ENCODE measurements at regions not wholly inside any gene's neighbourhood (a gene's known extent, or its start where the extent isn't known, plus 50 kb on each side); places are given as distances from the start of the nearest gene placed in this dataset.

DNA sequence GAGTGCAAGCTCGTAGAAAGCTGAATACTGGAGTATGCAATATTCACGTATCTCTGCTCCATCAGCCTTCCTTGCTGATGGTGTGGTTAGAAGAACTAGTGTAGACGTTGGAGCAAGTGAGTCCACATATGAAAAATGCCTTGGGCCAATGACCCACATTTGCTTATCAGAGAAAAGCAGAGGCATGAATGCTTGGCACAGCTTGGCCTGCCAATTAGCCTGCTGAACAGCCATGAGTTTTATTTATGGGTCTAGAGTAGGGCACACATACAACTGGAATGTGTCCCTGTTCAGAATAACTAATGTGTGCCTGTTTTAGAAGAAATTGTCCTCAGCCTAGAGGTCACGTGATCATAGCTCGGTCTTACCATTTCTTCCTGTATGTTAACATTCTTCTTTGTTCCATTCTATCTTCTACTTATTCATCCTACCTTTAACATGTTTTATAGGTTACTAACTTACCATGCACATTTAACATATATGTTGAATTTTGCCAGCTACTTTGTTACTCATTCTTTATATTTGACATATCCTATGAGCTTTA lies 432.7 kb upstream of the AADAT start:
- intact Hi-C loops (cut with DNase I): no loop called here
- no peaks in the 10 kb centered on the region for H3K9me3 ChIP-seq
- H3K4me1 ChIP-seq: no peaks in the 10 kb centered on the region
- no peaks in the 10 kb centered on the region for H3K27me3 ChIP-seq
- no peak overlapping the region for H3K27ac ChIP-seq
- no peak for ATAC-seq
- TF ChIP-seq, protein P1, sequence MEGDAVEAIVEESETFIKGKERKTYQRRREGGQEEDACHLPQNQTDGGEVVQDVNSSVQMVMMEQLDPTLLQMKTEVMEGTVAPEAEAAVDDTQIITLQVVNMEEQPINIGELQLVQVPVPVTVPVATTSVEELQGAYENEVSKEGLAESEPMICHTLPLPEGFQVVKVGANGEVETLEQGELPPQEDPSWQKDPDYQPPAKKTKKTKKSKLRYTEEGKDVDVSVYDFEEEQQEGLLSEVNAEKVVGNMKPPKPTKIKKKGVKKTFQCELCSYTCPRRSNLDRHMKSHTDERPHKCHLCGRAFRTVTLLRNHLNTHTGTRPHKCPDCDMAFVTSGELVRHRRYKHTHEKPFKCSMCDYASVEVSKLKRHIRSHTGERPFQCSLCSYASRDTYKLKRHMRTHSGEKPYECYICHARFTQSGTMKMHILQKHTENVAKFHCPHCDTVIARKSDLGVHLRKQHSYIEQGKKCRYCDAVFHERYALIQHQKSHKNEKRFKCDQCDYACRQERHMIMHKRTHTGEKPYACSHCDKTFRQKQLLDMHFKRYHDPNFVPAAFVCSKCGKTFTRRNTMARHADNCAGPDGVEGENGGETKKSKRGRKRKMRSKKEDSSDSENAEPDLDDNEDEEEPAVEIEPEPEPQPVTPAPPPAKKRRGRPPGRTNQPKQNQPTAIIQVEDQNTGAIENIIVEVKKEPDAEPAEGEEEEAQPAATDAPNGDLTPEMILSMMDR (IDR thresholded peaks at IDR 0.05): no peak
- TF ChIP-seq POLR2A (IDR thresholded peaks at IDR 0.05): no peak
- DNase-seq: no peak
- no peaks in the 10 kb centered on the region for H3K36me3 ChIP-seq
- 61% methylated on average over 5 of the region's 5 CpGs for WGBS (ENCODE audit: insufficient coverage, low coverage, low lambda C conversion rate, missing lambda C conversion rate)
- H3K4me3 ChIP-seq: no peak overlapping the region

GRCh38 chr4:170497689-170498088 lies 407.9 kb upstream of the AADAT start:
- H3K36me3 ChIP-seq: no peaks in the 10 kb centered on the region
- H3K4me3 ChIP-seq: no peak overlapping the region
- H3K27me3 ChIP-seq: no peaks in the 10 kb centered on the region
- ATAC-seq: no peak
- DNase-seq: no peak
- TF ChIP-seq POLR2A (IDR thresholded peaks at IDR 0.05): no peak
- TF ChIP-seq, protein P1 (IDR thresholded peaks at IDR 0.05): no peak
- H3K9me3 ChIP-seq: no peaks in the 10 kb centered on the region
- 38% methylated on average over 1 of the region's 1 CpG for WGBS (ENCODE audit: insufficient coverage, low coverage, low lambda C conversion rate, missing lambda C conversion rate)
- intact Hi-C loops (cut with DNase I): no loop called here
- H3K4me1 ChIP-seq: no peaks in the 10 kb centered on the region
- no peak overlapping the region for H3K27ac ChIP-seq

DNA sequence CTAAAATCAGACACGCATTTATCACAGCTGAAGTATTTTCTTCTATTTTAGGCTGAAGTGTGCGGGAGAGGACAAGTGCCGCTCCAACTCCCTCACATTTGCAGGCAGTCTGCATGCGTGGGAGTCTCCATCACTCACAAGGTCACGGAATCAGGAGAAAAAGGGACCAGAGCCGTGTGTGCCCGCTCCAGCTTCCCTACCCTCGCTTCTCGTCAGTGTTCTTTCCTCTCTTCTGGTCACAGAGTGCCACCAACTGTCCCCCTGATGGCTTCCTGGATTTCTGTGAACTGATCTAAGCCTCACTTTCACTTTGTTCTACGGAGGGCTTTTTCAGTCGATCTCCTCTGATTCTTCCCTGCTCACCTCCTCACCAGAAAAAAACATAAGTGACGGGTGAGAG lies 407.4 kb upstream of the AADAT start:
- Histone ChIP-seq H3K4me1 (no peaks in the 10 kb centered on the region), H3K9me3 (no peaks in the 10 kb centered on the region), H3K27me3 (no peaks in the 10 kb centered on the region), H3K36me3 (no peaks in the 10 kb centered on the region), H3K27ac (no peak overlapping the region), H3K4me3 (no peak overlapping the region)
- WGBS (ENCODE audit: insufficient coverage, low coverage, low lambda C conversion rate, missing lambda C conversion rate): 27% methylated on average over 11 of the region's 12 CpGs
- TF ChIP-seq POLR2A (IDR thresholded peaks at IDR 0.05): no peak
- TF ChIP-seq, protein P1 (IDR thresholded peaks at IDR 0.05): no peak
- ATAC-seq (no peak), DNase-seq (no peak)
- intact Hi-C loops (cut with DNase I): no loop called here

- TF ChIP-seq, protein P1 (IDR thresholded peaks at IDR 0.05): no peak
- TF ChIP-seq POLR2A (IDR thresholded peaks at IDR 0.05): no peak
- ATAC-seq (no peak), DNase-seq (no peak)
- H3K27me3 ChIP-seq: no peaks in the 10 kb centered on the region
- 77% methylated on average over 2 of the region's 2 CpGs for WGBS (ENCODE audit: insufficient coverage, low coverage, low lambda C conversion rate, missing lambda C conversion rate)
- no peaks in the 10 kb centered on the region for H3K9me3 ChIP-seq
- no peak overlapping the region for H3K27ac ChIP-seq
- H3K4me1 ChIP-seq: no peaks in the 10 kb centered on the region
- intact Hi-C loops (cut with DNase I): no loop called here
- no peaks in the 10 kb centered on the region for H3K36me3 ChIP-seq
- H3K4me3 ChIP-seq: no peak overlapping the region
Measured at GRCh38 chr4:170491981-170492380, 402.2 kb upstream of the AADAT start.

DNA sequence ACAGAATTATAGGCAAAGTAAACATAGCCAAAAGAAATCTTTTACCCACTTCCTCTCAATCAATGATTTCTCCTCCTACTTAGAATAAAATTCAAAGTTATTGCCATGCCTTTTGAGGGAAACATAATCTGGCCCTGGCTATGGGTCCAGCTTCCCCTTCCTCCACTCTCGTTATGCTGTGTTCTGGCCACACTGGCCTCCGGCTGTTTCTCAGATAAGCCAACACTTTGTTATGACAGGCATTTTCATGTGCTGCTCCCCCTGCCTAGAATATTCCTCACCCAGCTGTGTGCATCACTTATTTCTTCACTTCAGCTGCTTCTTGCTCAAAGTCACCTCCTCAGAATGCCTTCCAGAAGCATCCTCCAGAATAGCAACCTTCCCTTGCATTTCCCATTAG lies 386.6 kb upstream of the AADAT start:
- intact Hi-C loops (cut with DNase I): no loop called here
- TF ChIP-seq, protein P1 (IDR thresholded peaks at IDR 0.05): no peak
- no peak for TF ChIP-seq POLR2A (IDR thresholded peaks at IDR 0.05)
- ATAC-seq: no peak

More for the DNA sequence above, 386.6 kb upstream of the AADAT start:
- H3K27me3 ChIP-seq: no peaks in the 10 kb centered on the region
- no peaks in the 10 kb centered on the region for H3K9me3 ChIP-seq
- H3K4me3 ChIP-seq: no peak overlapping the region
- no peaks in the 10 kb centered on the region for H3K36me3 ChIP-seq
- 50% methylated on average over 2 of the region's 2 CpGs for WGBS (ENCODE audit: insufficient coverage, low coverage, low lambda C conversion rate, missing lambda C conversion rate)
- H3K27ac ChIP-seq: no peak overlapping the region
- no peaks in the 10 kb centered on the region for H3K4me1 ChIP-seq
- no peak for DNase-seq

Measured in right lobe of liver (tissue), 6 donors.